ENCODE measurements at regions not wholly inside any gene's neighbourhood (a gene's known extent, or its start where the extent isn't known, plus 50 kb on each side); places are given as distances from the start of the nearest gene placed in this dataset.

- Histone ChIP-seq H3K4me1 (ENCODE audit: control insufficient read depth in 1 of 2, insufficient read depth in 2 of 2, low read length in 2 of 2) (no peaks in the 10 kb centered on the region), H3K4me3 (replicated peaks in 1 of 2; ENCODE audit: low read depth in 1 of 2, low read length in 2 of 2) (no peak overlapping the region), H4K20me1 (ENCODE audit: insufficient read depth) (no peaks in the 10 kb centered on the region), H3K4me2 (ENCODE audit: low read length) (no peak overlapping the region), H3K9ac (ENCODE audit: low read length) (no peak overlapping the region), H3K9me3 (ENCODE audit: control insufficient read depth in 1 of 2, insufficient read depth in 1 of 2, low read depth in 1 of 2, low read length in 2 of 2) (no peaks in the 10 kb centered on the region), H3K36me3 (ENCODE audit: control insufficient read depth in 1 of 2, insufficient read depth in 2 of 2, low read length in 2 of 2) (no peaks in the 10 kb centered on the region), H3K79me2 (ENCODE audit: insufficient read depth, low read length) (no peaks in the 10 kb centered on the region), H2AFZ (ENCODE audit: low read depth, low read length, poor library complexity, severe bottlenecking) (no peak overlapping the region), H3K9me2 (ENCODE audit: insufficient read depth) (no peaks in the 10 kb centered on the region), H3K27me3 (ENCODE audit: insufficient read depth, low read length) (peaks cover 41% of the 10 kb centered on the region), H3K27ac (ENCODE audit: low read depth, low read length) (no peak overlapping the region)
- intact Hi-C loops (cut with micrococcal nuclease) = no loop called here
- no peak for ATAC-seq
- ChIA-PET RAD21 (ENCODE audit: low non-redundant PET in 1 of 2, low total read pairs in 2 of 2, uncharacterized antibody in 2 of 2, unreplicated experiment in 2 of 2) (no interaction called here), POLR2A (no interaction called here), CTCF (no interaction called here)
- DNase-seq (ENCODE audit: low read depth, low spot score) = no peak
- no TSS peak for BruUV-seq (replicated peaks)
- TF ChIP-seq SP1 (IDR thresholded peaks at IDR 0.05; ENCODE audit: low read depth) (no peak), ZNF274 (IDR thresholded peaks at IDR 0.05; ENCODE audit: low read depth, low read length) (no peak), ELF1 (IDR thresholded peaks at IDR 0.05; ENCODE audit: borderline replicate concordance, low read depth) (no peak), EGR1 (IDR thresholded peaks at IDR 0.05; ENCODE audit: low read depth) (no peak), FOSL1 (IDR thresholded peaks at IDR 0.05; ENCODE audit: low read depth) (no peak), MAX (IDR thresholded peaks at IDR 0.05) (no peak), ZFX (IDR thresholded peaks at IDR 0.05) (no peak), POLR2A (IDR thresholded peaks at IDR 0.05; ENCODE audit: borderline replicate concordance, extremely low read depth, insufficient read depth, insufficient read length) (no peak), SRF (IDR thresholded peaks at IDR 0.05; ENCODE audit: low read depth) (no peak)
- TF ChIP-seq, protein P1, sequence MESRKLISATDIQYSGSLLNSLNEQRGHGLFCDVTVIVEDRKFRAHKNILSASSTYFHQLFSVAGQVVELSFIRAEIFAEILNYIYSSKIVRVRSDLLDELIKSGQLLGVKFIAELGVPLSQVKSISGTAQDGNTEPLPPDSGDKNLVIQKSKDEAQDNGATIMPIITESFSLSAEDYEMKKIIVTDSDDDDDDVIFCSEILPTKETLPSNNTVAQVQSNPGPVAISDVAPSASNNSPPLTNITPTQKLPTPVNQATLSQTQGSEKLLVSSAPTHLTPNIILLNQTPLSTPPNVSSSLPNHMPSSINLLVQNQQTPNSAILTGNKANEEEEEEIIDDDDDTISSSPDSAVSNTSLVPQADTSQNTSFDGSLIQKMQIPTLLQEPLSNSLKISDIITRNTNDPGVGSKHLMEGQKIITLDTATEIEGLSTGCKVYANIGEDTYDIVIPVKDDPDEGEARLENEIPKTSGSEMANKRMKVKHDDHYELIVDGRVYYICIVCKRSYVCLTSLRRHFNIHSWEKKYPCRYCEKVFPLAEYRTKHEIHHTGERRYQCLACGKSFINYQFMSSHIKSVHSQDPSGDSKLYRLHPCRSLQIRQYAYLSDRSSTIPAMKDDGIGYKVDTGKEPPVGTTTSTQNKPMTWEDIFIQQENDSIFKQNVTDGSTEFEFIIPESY (IDR thresholded peaks at IDR 0.05; ENCODE audit: extremely low read depth, insufficient replicate concordance, low read length) = no peak
- TF ChIP-seq, protein P2, sequence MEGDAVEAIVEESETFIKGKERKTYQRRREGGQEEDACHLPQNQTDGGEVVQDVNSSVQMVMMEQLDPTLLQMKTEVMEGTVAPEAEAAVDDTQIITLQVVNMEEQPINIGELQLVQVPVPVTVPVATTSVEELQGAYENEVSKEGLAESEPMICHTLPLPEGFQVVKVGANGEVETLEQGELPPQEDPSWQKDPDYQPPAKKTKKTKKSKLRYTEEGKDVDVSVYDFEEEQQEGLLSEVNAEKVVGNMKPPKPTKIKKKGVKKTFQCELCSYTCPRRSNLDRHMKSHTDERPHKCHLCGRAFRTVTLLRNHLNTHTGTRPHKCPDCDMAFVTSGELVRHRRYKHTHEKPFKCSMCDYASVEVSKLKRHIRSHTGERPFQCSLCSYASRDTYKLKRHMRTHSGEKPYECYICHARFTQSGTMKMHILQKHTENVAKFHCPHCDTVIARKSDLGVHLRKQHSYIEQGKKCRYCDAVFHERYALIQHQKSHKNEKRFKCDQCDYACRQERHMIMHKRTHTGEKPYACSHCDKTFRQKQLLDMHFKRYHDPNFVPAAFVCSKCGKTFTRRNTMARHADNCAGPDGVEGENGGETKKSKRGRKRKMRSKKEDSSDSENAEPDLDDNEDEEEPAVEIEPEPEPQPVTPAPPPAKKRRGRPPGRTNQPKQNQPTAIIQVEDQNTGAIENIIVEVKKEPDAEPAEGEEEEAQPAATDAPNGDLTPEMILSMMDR (IDR thresholded peaks at IDR 0.05 in 2 of 3, conservative IDR thresholded peaks at IDR 0.05 in 1 of 3; ENCODE audit: borderline replicate concordance in 1 of 3, insufficient read depth in 1 of 3, low read depth in 2 of 3, low read length in 2 of 3) = no peak
- TF ChIP-seq, protein P3, sequence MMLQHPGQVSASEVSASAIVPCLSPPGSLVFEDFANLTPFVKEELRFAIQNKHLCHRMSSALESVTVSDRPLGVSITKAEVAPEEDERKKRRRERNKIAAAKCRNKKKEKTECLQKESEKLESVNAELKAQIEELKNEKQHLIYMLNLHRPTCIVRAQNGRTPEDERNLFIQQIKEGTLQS (IDR thresholded peaks at IDR 0.05) = no peak
Observed at GRCh38 chr15:60125334-60125733, 121.2 kb downstream of the FOXB1 start.

All from HCT116 (cell line).